Activated naive CD4-positive, alpha-beta T cell treated with anti-CD3 and anti-CD28 coated beads, Interleukin-2, amount 10 ng/mL, durations not matched to agents 7 days and 5 days (primary cell): ENCODE measurements at regions not wholly inside any gene's neighbourhood (a gene's known extent, or its start where the extent isn't known, plus 50 kb on each side); places are given as distances from the start of the nearest gene placed in this dataset.
"Not testable (repeated sequence)": the region's sequence is repeated elsewhere in the genome, so short reads cannot be mapped to it uniquely, and the experiment has no call there.

Experiments
- CTCF ChIA-PET: fragments of 350-600 bp; sonication (Branson Sonifier 250); formaldehyde crosslinking; loops from one replicate; lab custom pipeline; 2021; ENCODE audit warnings: antibody characterized with exemption; lab: Charles Lee
- DNase-seq: peaks from one replicate; pipeline ENCODE4 v3.0.0-alpha.2; 2020
- H3K27ac Mint-ChIP-seq: one replicate; pipeline ENCODE4 v1.8.0; 2021; ENCODE audit warnings: mild to moderate bottlenecking, moderate library complexity, mixed read lengths
- H3K27me3 Mint-ChIP-seq: one replicate; pipeline ENCODE4 v1.8.0; 2021; ENCODE audit warnings: mild to moderate bottlenecking, mixed read lengths
- H3K36me3 Mint-ChIP-seq: one replicate; pipeline ENCODE4 v1.8.0; 2021; ENCODE audit warnings: mixed read lengths
- H3K4me1 Mint-ChIP-seq: one replicate; pipeline ENCODE4 v1.8.0; 2021; ENCODE audit warnings: mixed read lengths
- H3K4me3 Mint-ChIP-seq: one replicate; pipeline ENCODE4 v1.8.0; 2021; ENCODE audit warnings: mild to moderate bottlenecking, moderate library complexity, mixed read lengths
- H3K9me3 Mint-ChIP-seq: one replicate; pipeline ENCODE4 v1.8.0; 2021; ENCODE audit warnings: mixed read lengths

- Mint-ChIP-seq H3K9me3 (peaks cover 10% of the 10 kb centered on the region), H3K27me3 (no peaks in the 10 kb centered on the region), H3K4me1 (no peaks in the 10 kb centered on the region), H3K4me3 (no peak overlapping the region), H3K36me3 (peaks cover 2% of the 10 kb centered on the region), H3K27ac (no peak overlapping the region)
- CTCF ChIA-PET, result interaction anchor here (1.4 kb wide), 1 partner anchor 238 kb away, joined by 3 read pairs; no protein-coding TSS in a partner anchor
- DNase-seq, result no peak
Observed at GRCh38 chr4:77332696-77333270, 175.8 kb downstream of the CCNG2 start.

DNA sequence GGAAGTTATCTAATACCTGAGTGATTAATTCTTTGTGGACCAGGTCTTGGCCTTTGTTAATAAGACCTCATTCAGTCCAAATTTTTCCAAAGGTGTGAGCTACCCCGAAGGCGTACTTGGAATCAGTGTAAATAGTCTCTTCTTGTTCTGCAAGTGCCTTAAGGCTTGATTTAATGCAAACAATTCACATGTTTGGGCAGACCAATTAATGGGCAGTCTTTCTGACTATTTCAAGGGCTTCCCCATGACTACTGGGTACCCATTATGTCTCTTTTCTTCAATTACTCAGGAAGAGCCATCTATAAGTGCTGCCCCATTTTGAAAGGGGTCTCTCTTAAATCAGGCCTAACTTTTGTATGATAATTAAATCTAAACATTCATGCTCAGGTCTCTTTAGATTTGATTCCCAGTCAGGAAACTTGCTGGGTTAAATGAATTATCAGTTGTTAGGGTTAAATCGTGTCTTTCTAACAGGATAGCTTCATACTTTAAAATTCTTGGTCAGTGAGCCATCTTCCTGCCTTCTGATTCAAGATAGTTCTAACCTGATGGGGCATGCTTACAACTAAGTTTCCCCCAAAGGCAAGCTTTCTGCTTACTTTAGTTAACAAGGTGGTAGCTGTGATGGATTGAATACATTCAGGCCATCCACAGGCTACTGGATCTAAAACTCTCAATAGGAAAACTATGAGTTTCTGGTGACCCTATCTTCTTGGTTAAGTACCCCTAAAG is 179.6 kb downstream of the CCNG2 start:
- CTCF ChIA-PET, result no interaction called here
- no peak overlapping the region for H3K27ac Mint-ChIP-seq
- peaks cover 15% of the 10 kb centered on the region for H3K9me3 Mint-ChIP-seq

DNA sequence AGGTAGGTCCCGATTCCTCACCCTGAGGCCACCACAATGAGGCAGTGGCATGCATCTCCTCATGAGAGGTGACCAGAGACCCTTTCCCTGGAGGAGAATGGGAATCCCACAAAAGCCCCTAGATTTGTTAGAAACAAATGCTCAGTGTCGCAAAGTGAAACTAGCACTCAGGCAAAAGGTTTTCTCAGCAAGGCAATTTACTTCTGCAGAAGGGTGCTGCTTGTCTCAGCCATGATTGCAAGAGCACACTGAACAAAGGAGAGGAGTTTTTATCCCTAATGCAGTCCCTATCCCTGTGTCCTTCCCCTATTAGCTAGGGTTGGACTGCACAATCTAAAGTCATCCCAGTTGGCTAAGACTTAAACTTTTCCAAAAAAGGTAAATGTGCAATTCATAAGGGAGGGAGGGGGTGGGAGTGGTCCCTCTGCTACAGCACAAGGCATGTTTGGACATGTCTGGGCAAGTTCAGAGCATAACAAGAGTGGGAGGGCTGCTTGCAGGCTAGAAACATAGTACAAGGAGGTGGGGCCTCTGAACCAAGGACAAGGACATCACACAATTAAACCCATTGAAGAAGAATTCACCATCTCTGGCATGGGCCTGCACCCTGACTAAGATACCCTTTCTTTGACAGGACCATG is 185.3 kb downstream of the CCNG2 start:
- DNase-seq, result no peak
- Mint-ChIP-seq H3K9me3 (peaks cover 23% of the 10 kb centered on the region), H3K36me3 (no peaks in the 10 kb centered on the region), H3K4me1 (no peaks in the 10 kb centered on the region), H3K27ac (peak overlapping the region; percentile 15), H3K27me3 (no peaks in the 10 kb centered on the region), H3K4me3 (no peak overlapping the region)
- CTCF ChIA-PET, result no interaction called here

More for the DNA sequence above, 179.6 kb downstream of the CCNG2 start:
- Mint-ChIP-seq H3K36me3 (peaks cover 2% of the 10 kb centered on the region), H3K4me1 (no peaks in the 10 kb centered on the region), H3K27me3 (no peaks in the 10 kb centered on the region), H3K4me3 (no peak overlapping the region)
- DNase-seq, result no peak

- CTCF ChIA-PET, result interaction anchor here (1.1 to 1.2 kb wide), 2 partner anchors 13 to 23 kb away, joined by 3 to 5 read pairs; no protein-coding TSS in a partner anchor
- Mint-ChIP-seq H3K4me1 (no peaks in the 10 kb centered on the region), H3K9me3 (peaks cover 23% of the 10 kb centered on the region), H3K4me3 (no peak overlapping the region), H3K36me3 (no peaks in the 10 kb centered on the region), H3K27ac (no peak overlapping the region), H3K27me3 (no peaks in the 10 kb centered on the region)
- no peak for DNase-seq
Observed at GRCh38 chr4:77344001-77344400, 187.0 kb downstream of the CCNG2 start.

- CTCF ChIA-PET, result interaction anchor here (1.1 kb wide), 1 partner anchor 12 kb away, joined by 5 read pairs; no protein-coding TSS in a partner anchor
- Mint-ChIP-seq H3K4me3 (no peak overlapping the region), H3K27ac (no peak overlapping the region), H3K36me3 (no peaks in the 10 kb centered on the region), H3K4me1 (no peaks in the 10 kb centered on the region), H3K9me3 (peaks cover 23% of the 10 kb centered on the region), H3K27me3 (no peaks in the 10 kb centered on the region)
- no peak for DNase-seq
Observed at GRCh38 chr4:77344784-77345183, 187.8 kb downstream of the CCNG2 start.

- H3K4me3 Mint-ChIP-seq, result no peak overlapping the region
- H3K9me3 Mint-ChIP-seq, result peaks cover 8% of the 10 kb centered on the region
- CTCF ChIA-PET, result no interaction called here
- no peak overlapping the region for H3K27ac Mint-ChIP-seq
- no peaks in the 10 kb centered on the region for H3K4me1 Mint-ChIP-seq
- H3K27me3 Mint-ChIP-seq, result no peaks in the 10 kb centered on the region
- no peak for DNase-seq
- H3K36me3 Mint-ChIP-seq, result no peaks in the 10 kb centered on the region
Observed at GRCh38 chr4:77347351-77347966, 190.5 kb downstream of the CCNG2 start.

- DNase-seq, result no peak
- H3K9me3 Mint-ChIP-seq, result peaks cover 2% of the 10 kb centered on the region
- no peak overlapping the region for H3K27ac Mint-ChIP-seq
- CTCF ChIA-PET, result interaction anchor here (1.4 kb wide), 1 partner anchor 252 kb away, joined by 3 read pairs; no protein-coding TSS in a partner anchor
- no peaks in the 10 kb centered on the region for H3K36me3 Mint-ChIP-seq
- H3K4me3 Mint-ChIP-seq, result no peak overlapping the region
- H3K4me1 Mint-ChIP-seq, result no peaks in the 10 kb centered on the region
- no peaks in the 10 kb centered on the region for H3K27me3 Mint-ChIP-seq
Observed at GRCh38 chr4:77348815-77349214, 191.8 kb downstream of the CCNG2 start.

- Mint-ChIP-seq H3K4me3 (no peak overlapping the region), H3K36me3 (no peaks in the 10 kb centered on the region), H3K27me3 (no peaks in the 10 kb centered on the region), H3K9me3 (no peaks in the 10 kb centered on the region), H3K4me1 (no peaks in the 10 kb centered on the region), H3K27ac (no peak overlapping the region)
- CTCF ChIA-PET, result interaction anchor here (1.4 kb wide), 1 partner anchor 252 kb away, joined by 3 read pairs; no protein-coding TSS in a partner anchor
- DNase-seq, result no peak
Observed at GRCh38 chr4:77349364-77349763, 192.4 kb downstream of the CCNG2 start.

- CTCF ChIA-PET, result no interaction called here
Observed at GRCh38 chr4:77349796-77350195, 192.8 kb downstream of the CCNG2 start.

DNA sequence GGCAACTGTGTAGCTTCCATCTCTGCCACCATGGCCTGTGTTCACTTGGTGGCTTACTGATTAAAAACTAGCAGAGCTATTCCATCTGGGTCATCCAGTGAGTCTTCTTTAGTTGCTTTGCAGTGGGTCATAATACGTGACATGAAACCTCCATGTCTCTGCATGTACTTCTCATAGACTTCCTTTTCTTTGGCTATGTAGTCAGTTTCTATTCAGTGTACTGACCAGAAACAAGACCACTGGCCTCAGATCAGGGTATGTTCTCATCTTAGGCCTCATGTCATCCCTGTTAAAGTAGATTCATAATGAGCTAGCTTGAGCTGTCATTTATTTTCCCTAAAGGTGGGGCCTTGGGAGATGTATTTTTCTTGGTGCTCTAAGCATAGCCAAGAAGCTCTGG is 195.2 kb downstream of the CCNG2 start:
- Mint-ChIP-seq H3K9me3 (no peaks in the 10 kb centered on the region), H3K27ac (no peak overlapping the region), H3K4me1 (no peaks in the 10 kb centered on the region), H3K36me3 (no peaks in the 10 kb centered on the region), H3K27me3 (no peaks in the 10 kb centered on the region), H3K4me3 (no peak overlapping the region)
- no peak for DNase-seq
- CTCF ChIA-PET, result interaction anchor here (0.9 to 1.3 kb wide), 3 partner anchors 9 to 66 kb away, joined by 3 read pairs; no protein-coding TSS in a partner anchor

More at GRCh38 chr4:77349796-77350195, 192.8 kb downstream of the CCNG2 start:
- Mint-ChIP-seq H3K9me3 (no peaks in the 10 kb centered on the region), H3K4me1 (no peaks in the 10 kb centered on the region), H3K4me3 (no peak overlapping the region), H3K27me3 (no peaks in the 10 kb centered on the region), H3K27ac (no peak overlapping the region), H3K36me3 (no peaks in the 10 kb centered on the region)
- DNase-seq, result no peak

- not testable (repeated sequence) for H3K27me3 Mint-ChIP-seq, H3K36me3 Mint-ChIP-seq, H3K4me1 Mint-ChIP-seq, H3K27ac Mint-ChIP-seq, DNase-seq, H3K4me3 Mint-ChIP-seq, H3K9me3 Mint-ChIP-seq
- CTCF ChIA-PET, result interaction anchor here (0.6 to 1.2 kb wide), 3 partner anchors 10 to 94 kb away, joined by 3 to 4 read pairs (median 3); no protein-coding TSS in a partner anchor
Observed at GRCh38 chr4:77353724-77354315, 196.8 kb downstream of the CCNG2 start.

DNA sequence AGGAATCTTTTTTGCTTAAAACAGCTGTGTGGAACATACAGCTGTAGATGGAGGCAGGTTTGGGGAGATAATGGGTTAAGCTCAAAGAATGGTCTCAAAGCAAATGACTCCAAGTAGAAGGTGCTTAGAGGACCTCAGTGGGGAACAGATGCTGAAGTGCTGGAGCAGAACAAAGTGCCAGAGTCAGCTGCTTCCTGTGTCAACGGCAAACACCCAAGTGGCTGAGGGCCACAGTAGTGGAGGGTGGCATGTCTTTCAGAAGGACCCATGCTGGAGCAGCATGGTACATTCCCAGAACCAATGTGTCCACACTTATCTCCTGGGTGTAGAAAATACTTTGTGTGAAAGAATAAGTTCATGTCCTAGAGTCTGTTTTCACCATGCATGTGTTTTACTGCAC is 197.5 kb downstream of the CCNG2 start:
- no peaks in the 10 kb centered on the region for H3K4me1 Mint-ChIP-seq
- H3K27me3 Mint-ChIP-seq, result no peaks in the 10 kb centered on the region
- no peaks in the 10 kb centered on the region for H3K36me3 Mint-ChIP-seq
- CTCF ChIA-PET, result interaction anchor here (1.0 to 1.2 kb wide), 2 partner anchors 9 to 17 kb away, joined by 3 to 4 read pairs; no protein-coding TSS in a partner anchor
- no peak for DNase-seq
- H3K27ac Mint-ChIP-seq, result no peak overlapping the region
- H3K4me3 Mint-ChIP-seq, result no peak overlapping the region
- no peaks in the 10 kb centered on the region for H3K9me3 Mint-ChIP-seq

GRCh38 chr4:77355731-77356130 is 198.7 kb downstream of the CCNG2 start:
- Mint-ChIP-seq H3K4me3 (no peak overlapping the region), H3K36me3 (no peaks in the 10 kb centered on the region), H3K4me1 (no peaks in the 10 kb centered on the region), H3K27ac (no peak overlapping the region), H3K27me3 (no peaks in the 10 kb centered on the region), H3K9me3 (no peaks in the 10 kb centered on the region)
- CTCF ChIA-PET, result interaction anchor here (2.5 to 7.0 kb wide), 2 partner anchors 11 to 116 kb away, joined by 17 to 79 read pairs; no protein-coding TSS in a partner anchor
- DNase-seq, result no peak
